Activated T-helper 1 cell treated with anti-CD3 and anti-CD28 coated beads, Interleukin-2, amount 50 U/mL, for 16 hours (primary cell): ENCODE measurements at regions not wholly inside any gene's neighbourhood (a gene's known extent, or its start where the extent isn't known, plus 50 kb on each side); places are given as distances from the start of the nearest gene placed in this dataset.
"Not testable (repeated sequence)": the region's sequence is repeated elsewhere in the genome, so short reads cannot be mapped to it uniquely, and the experiment has no call there.

Source experiments
- DNase-seq, 2 donors: peaks; one replicate each; pipeline ENCODE4 v3.0.0-alpha.2; 2020; ENCODE audit warnings: low read depth in 1 of 2, low spot score in 1 of 2

DNA sequence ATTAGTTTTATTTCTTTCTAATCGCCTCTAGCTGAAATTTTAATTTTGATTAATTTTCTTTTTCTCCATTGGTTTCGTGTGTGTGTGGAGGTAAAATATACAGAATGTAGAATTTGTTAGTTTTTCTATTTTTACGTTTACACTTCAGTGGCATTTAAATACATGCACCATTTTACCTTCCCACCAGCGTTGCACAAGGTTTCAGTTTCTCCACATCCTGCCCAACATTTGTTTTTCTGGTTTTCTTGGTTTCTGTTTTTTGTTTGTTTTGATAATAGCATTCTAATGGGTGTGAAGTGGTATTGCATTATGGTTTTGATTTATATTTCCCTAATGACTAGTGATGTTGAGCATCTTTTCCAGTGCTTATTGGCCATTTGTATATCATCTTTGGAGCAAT, 871.4 kb upstream of the DEFB115 start:
- DNase-seq = not testable (repeated sequence)

DNA sequence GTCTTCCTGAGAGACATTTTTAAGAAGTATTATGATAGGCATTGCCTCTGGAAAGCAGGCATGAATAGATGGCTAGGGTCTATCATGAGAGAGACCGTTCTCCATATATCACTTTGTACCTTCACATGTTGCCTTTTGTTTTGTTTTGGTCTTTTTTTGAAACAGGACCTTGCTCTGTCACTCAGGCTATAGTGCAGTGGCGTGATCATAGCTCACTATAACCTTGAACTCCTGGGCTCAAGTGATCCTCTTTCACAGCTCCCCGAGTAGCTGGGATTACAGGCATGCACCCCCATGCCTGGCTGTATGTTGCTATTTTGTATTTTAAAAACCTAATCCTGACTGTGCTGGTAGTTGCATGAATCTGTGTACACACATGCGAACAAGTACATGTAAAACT, 869.6 kb upstream of the DEFB115 start:
- not testable (repeated sequence) for DNase-seq

DNA sequence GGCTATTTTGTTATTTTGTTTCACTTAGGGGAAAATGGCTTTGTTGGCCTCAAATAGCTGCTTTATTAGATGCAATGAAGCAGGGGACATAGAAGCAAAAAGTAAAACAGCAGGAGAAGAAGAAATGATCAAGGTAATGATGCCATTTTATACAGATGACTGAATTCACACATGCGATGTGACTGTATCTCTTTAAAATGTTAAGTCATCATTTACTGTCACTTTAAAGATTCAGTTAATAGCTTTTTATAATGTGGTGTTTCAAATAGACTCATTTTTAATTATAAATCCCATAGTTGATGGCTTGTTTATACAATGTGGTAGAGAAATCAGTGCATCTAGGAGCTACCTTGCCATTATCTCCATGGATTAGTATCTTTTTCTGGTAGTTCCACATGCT, 863.9 kb upstream of the DEFB115 start:
- DNase-seq = not testable (repeated sequence)

DNA sequence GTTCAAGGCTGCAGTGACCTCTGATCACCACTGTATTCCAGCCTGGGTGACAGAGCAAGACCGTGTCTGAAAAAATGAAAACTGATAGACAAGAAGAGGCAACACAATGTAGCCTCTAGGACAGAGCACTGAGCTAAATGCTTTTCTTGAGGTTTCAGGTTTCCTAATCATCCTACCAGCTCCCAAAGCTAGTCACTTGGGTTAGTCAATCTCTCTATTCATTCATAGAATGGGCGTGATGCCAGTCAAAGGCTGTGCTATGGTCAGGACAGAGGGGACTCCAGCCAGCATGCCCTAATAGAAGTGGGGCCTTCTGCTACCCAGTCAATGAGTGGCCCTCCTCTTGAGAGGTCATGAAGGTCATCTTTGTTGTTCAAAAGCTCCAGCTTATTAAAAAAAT, 860.4 kb upstream of the DEFB115 start:
- DNase-seq = not testable (repeated sequence)

DNA sequence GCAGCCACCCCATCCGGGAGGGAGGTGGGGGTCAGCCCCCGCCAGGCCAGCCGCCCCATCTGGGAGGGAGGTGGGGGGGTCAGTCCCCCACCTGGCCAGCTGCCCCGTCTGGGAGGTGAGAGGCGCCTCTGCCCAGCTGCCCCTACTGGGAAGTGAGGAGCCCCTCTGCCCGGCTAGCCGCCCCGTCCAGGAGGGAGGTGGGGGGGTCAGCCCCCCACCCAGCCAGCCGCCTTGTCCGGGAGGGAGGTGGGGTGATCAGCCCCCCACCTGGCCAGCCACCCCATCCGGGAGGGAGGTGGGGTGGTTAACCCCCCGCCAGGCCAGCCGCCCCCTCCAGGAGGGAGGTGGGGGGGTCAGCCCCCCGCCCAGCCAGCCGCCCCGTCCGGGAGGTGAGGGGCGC, 852.4 kb upstream of the DEFB115 start:
- DNase-seq = not testable (repeated sequence)

DNA sequence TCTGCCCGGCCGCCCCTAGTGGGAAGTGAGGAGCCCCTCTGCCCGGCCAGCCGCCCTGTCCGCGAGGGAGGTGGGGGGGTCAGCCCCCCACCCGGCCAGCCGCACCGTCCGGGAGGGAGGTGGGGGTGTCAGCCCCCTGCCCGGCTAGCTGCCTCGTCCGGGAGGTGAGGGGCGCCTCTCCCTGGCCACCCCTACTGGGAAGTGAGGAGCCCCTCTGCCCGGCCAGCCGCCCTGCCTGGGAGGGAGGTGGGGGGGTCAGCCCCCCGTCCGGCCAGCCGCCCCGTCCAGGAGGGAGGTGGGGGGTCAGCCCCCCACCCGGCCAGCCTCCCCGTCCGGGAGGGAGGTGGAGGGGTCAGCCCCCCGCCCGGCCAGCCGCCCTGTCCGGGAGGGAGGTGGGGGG, 851.9 kb upstream of the DEFB115 start:
- not testable (repeated sequence) for DNase-seq

DNA sequence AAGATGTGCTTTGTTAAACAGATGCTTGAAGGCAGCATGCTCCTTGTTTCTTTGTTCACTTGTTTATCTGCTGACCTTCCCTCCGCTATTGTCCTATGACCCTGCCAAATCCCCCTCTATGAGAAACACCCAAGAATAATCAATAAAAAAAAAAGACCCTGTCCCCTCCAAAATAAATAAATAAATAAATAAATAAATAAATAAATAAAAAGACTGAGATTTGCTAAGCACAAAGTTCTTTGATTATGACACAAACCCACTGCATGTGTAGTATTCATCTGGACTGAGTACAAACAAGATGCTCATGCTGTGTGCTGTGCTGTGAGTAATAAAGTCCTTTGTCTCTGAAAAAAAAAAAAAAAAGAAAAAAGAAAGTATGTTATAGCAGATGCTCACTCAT, 851.1 kb upstream of the DEFB115 start:
- DNase-seq = not testable (repeated sequence)

DNA sequence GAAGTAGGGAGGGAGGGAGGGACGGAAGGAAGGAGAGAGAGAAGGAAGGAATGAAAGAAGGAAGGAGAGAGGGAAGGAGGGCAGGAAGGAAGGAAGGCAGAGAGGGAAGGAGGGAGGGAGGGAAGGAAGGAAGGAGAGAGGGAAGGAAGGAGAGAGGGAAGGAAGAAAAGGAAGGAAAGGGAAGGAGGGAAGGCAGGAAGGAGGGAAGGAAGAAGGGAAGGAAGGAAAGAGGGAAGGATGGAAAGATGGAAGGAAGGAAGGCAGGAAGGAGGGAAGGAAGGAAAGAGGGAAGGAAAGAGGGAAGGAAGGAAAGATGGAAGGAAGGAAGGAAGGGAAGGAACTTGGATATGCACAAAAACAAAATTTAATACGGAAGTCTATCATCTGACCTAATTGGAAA, 844.5 kb upstream of the DEFB115 start:
- DNase-seq = no peak

DNA sequence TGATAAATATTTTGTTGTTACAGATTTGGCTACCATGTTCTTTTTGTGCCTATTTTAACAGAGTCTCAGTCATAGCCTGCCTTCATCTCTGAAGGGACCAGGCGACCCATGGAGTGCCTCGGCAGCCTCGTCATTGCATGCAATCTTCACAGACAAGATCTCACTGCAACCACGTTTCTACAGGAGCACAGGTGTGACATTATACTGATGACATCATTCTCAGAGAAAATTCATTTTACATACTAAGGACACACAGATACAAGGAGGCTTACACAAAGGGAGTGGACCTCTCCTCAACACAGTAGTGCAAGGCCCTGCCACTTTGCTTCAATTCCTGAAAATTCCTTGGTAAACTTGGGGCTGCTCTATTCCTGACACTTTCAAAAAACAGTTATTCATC, 840.1 kb upstream of the DEFB115 start:
- DNase-seq = not testable (repeated sequence)

DNA sequence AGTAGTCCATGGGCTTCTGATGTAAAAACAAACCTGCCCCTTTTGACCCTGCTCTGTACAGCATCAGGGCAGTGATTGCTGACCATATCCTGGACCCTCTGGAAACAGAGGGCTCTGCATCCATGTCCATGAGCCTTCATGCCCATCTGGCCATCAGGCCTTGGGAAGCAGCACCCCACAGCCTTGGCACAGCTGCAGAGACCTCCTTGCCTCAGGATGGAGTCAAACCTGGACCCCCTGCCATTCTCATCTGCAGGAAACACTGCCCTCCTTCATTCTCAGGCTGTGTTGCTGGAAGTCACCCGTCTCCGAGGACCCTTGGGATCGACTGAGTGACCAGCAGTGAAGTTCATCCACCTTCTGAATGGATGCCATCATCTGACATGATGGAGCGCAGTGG, 839.1 kb upstream of the DEFB115 start:
- not testable (repeated sequence) for DNase-seq

DNA sequence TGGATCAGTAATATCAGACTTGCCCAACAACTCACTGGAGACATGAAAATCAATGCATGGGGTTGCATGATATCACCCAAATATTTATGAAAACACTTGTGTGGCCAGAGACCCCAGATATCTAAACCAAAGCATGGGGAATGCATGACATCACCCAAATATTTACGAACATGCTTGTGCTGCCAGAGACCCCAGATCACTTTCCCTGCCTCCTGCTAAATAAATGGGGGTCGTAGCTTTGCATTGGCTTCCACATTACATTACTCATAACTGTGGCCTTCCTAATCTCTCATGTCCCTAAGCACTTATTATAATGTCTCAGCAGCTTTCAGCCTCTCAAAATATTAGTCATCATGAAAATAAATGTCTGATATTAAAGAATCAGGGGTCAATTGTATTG, 838.0 kb upstream of the DEFB115 start:
- DNase-seq = no peak

DNA sequence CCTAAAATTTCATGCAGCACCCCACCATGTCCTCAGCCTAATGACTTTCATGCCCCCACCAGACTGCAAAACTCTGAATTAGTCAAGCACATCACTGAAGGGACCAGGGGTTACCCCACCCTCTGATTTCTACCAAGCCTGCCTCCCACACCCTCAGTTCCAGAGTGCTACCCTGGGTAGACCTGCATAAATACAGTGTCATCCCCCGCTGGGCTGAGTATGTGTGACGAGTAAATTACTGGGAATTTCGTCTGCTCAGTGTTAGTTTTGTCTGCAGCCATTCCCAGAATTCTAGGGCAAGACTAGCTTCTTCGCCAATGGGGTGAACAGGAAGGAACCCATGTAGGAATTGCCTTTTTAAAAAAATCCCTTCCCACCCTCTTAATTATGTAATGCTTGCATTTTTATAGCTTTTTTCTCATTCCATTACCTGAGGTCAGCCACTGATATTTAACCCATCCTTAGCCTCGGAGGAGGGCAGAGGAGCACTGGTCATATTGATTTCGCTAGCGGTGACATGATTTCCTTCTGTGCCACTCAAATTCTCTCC, 837.5 kb upstream of the DEFB115 start:
- not testable (repeated sequence) for DNase-seq
